Caco-2 (cell line): ENCODE measurements at regions not wholly inside any gene's neighbourhood (a gene's known extent, or its start where the extent isn't known, plus 50 kb on each side); places are given as distances from the start of the nearest gene placed in this dataset.

Experiments
- BruUV-seq: library from RNA; stranded (reverse); fragments of 400-500 nt; replicated peaks from 2 replicates; lab custom pipeline; 2021; lab: Mats Ljungman, UMichigan
- CTCF ChIA-PET: fragments of 300-600 bp; sonication (Branson Sonifier 250); formaldehyde crosslinking; loops from one replicate; lab custom pipeline; 2022; ENCODE audit warnings: antibody characterized with exemption; lab: Charles Lee
- POLR2A ChIA-PET: fragments of 300-600 bp; sonication (Branson Sonifier 250); formaldehyde crosslinking; loops from one replicate; lab custom pipeline; 2022; ENCODE audit warnings: antibody characterized with exemption; lab: Charles Lee
- DNase-seq, 2 experiments: peaks; one replicate each; pipeline versions ENCODE4 v3.0.0 to v3.0.0-alpha.2; 2020 to 2022
- H3K27me3 ChIP-seq: replicated peaks from 2 replicates; pipeline ENCODE4 v1.6.0; 2011; ENCODE audit warnings: low read length; ENCODE audit not compliant: control insufficient read depth, insufficient read depth
- H3K36me3 ChIP-seq: 2 replicates; pipeline ENCODE4 v1.5.1; 2011; ENCODE audit warnings: low read length; ENCODE audit not compliant: control insufficient read depth, insufficient read depth
- H3K4me1 ChIP-seq: fragments of 250-450 bp; sonication (Bioruptor Pico); 2 replicates; pipeline ENCODE4 v1.5.1; 2020; ENCODE audit warnings: mild to moderate bottlenecking
- H3K4me3 ChIP-seq: 2 replicates; pipeline ENCODE4 v1.5.1; 2011; ENCODE audit warnings: low read depth, mild to moderate bottlenecking, control low read depth, low read length
- H3K9me3 ChIP-seq: fragments of 250-450 bp; sonication (Bioruptor Pico); 2 replicates; pipeline ENCODE4 v1.5.1; 2020; ENCODE audit warnings: mild to moderate bottlenecking, moderate library complexity
- H3K27ac Mint-ChIP-seq: one replicate; pipeline ENCODE4 v1.8.0; 2022; ENCODE audit warnings: mixed read lengths; ENCODE audit not compliant: unreplicated experiment
- H3K27me3 Mint-ChIP-seq: one replicate; pipeline ENCODE4 v1.8.0; 2022; ENCODE audit warnings: mixed read lengths; ENCODE audit not compliant: insufficient read depth, unreplicated experiment
- H3K36me3 Mint-ChIP-seq: one replicate; pipeline ENCODE4 v1.8.0; 2022; ENCODE audit warnings: mild to moderate bottlenecking, mixed read lengths; ENCODE audit not compliant: insufficient read depth, unreplicated experiment
- H3K4me1 Mint-ChIP-seq: one replicate; pipeline ENCODE4 v1.8.0; 2022; ENCODE audit warnings: low read depth, mixed read lengths; ENCODE audit not compliant: unreplicated experiment
- H3K4me3 Mint-ChIP-seq: one replicate; pipeline ENCODE4 v1.8.0; 2022; ENCODE audit warnings: mild to moderate bottlenecking, moderate library complexity, mixed read lengths; ENCODE audit not compliant: unreplicated experiment
- H3K9me3 Mint-ChIP-seq: one replicate; pipeline ENCODE4 v1.8.0; 2022; ENCODE audit warnings: mixed read lengths; ENCODE audit not compliant: unreplicated experiment
- CTCF ChIP-seq, 2 experiments: fragments of 200-600 bp in 1 of 2; IDR thresholded peaks; 1 replicate in 1 of 2; 2 replicates in 1 of 2; pipeline versions ENCODE4 v1.5.1 to v1.8.0; 2011 to 2022; ENCODE audit warnings: antibody characterized with exemption in 1 of 2, control low read depth in 1 of 2, inconsistent platforms in 1 of 2, low read depth in 1 of 2, low read length in 1 of 2, mild to moderate bottlenecking in 1 of 2, moderate library complexity in 1 of 2; ENCODE audit not compliant: insufficient read depth in 1 of 2, severe bottlenecking in 1 of 2, unreplicated experiment in 1 of 2
- intact Hi-C: fragments of 100-400 bp; cut with micrococcal nuclease; formaldehyde crosslinking; loops from one replicate; pipeline ENCODE4 v1.10.0; 2022; ENCODE audit not compliant: unreplicated experiment

GRCh38 chr9:115587310-115587709 lies 469.4 kb upstream of the TNC start:
- BruUV-seq, result no TSS peak
- CTCF ChIA-PET, result interaction anchor here (0.7 kb wide), 1 partner anchor 373 kb away, joined by 3 read pairs; no protein-coding TSS in a partner anchor
- H3K27me3 Mint-ChIP-seq, result no peaks in the 10 kb centered on the region
- POLR2A ChIA-PET, result no interaction called here
- no peak overlapping the region for H3K27ac Mint-ChIP-seq
- H3K4me1 Mint-ChIP-seq, result peaks cover 8% of the 10 kb centered on the region
- H3K4me1 ChIP-seq, result 0 out of 2 replicates have a peak, but pooled peaks cover 3% of the 10 kb centered on the region
- no peak overlapping the region for H3K4me3 Mint-ChIP-seq
- no peaks in the 10 kb centered on the region for H3K36me3 ChIP-seq
- H3K36me3 Mint-ChIP-seq, result no peaks in the 10 kb centered on the region
- no peaks in the 10 kb centered on the region for H3K9me3 Mint-ChIP-seq
- intact Hi-C loops, result no loop called here
- no peaks in the 10 kb centered on the region for H3K9me3 ChIP-seq
- no peak for DNase-seq
- no peak overlapping the region for H3K4me3 ChIP-seq
- H3K27me3 ChIP-seq, result no peaks in the 10 kb centered on the region
- no peak for TF ChIP-seq CTCF (IDR thresholded peaks at IDR 0.05; ENCODE audit: insufficient read depth in 1 of 2, low read depth in 1 of 2, low read length in 1 of 2, severe bottlenecking in 1 of 2, unreplicated experiment in 1 of 2)

- no peaks in the 10 kb centered on the region for H3K36me3 ChIP-seq
- POLR2A ChIA-PET, result no interaction called here
- no peaks in the 10 kb centered on the region for H3K9me3 Mint-ChIP-seq
- H3K36me3 Mint-ChIP-seq, result no peaks in the 10 kb centered on the region
- no peak overlapping the region for H3K4me3 Mint-ChIP-seq
- H3K27me3 ChIP-seq, result no peaks in the 10 kb centered on the region
- no peak overlapping the region for H3K4me3 ChIP-seq
- CTCF ChIA-PET, result interaction anchor here (0.6 kb wide), 1 partner anchor 37 kb away, joined by 3 read pairs; no protein-coding TSS in a partner anchor
- no peak for TF ChIP-seq CTCF (IDR thresholded peaks at IDR 0.05; ENCODE audit: insufficient read depth in 1 of 2, low read depth in 1 of 2, low read length in 1 of 2, severe bottlenecking in 1 of 2, unreplicated experiment in 1 of 2)
- H3K27me3 Mint-ChIP-seq, result peaks cover 2% of the 10 kb centered on the region
- H3K4me1 ChIP-seq, result 0 out of 2 replicates have a peak, but pooled peaks cover 3% of the 10 kb centered on the region
- peaks cover 8% of the 10 kb centered on the region for H3K4me1 Mint-ChIP-seq
- no peak overlapping the region for H3K27ac Mint-ChIP-seq
- no TSS peak for BruUV-seq
- DNase-seq, result no peak
- no peaks in the 10 kb centered on the region for H3K9me3 ChIP-seq
- intact Hi-C loops, result loop anchor here (5.0 to 10.0 kb wide), 2 partner anchors 562 to 1275 kb away; partner anchors contain the start of gene PAPPA
Measured at GRCh38 chr9:115590011-115590410, 472.1 kb upstream of the TNC start.

GRCh38 chr9:115591584-115591984 lies 473.6 kb upstream of the TNC start:
- no peak overlapping the region for H3K4me3 ChIP-seq
- Mint-ChIP-seq H3K27ac (peak overlapping the region; percentile 60), H3K36me3 (no peaks in the 10 kb centered on the region), H3K27me3 (peaks cover 2% of the 10 kb centered on the region), H3K9me3 (no peaks in the 10 kb centered on the region), H3K4me3 (peak overlapping the region; percentile 31), H3K4me1 (peaks cover 8% of the 10 kb centered on the region)
- intact Hi-C loops, result loop anchor here (1.0 to 10.0 kb wide), 4 partner anchors 561 to 1273 kb away; partner anchors contain the start of gene PAPPA
- H3K9me3 ChIP-seq, result no peaks in the 10 kb centered on the region
- H3K4me1 ChIP-seq, result 0 out of 2 replicates have a peak, but pooled peaks cover 3% of the 10 kb centered on the region
- H3K27me3 ChIP-seq, result no peaks in the 10 kb centered on the region; the same call in 1 of the 2 replicates
- DNase-seq, result peak; percentile 71 to 72
- BruUV-seq, result no TSS peak
- H3K36me3 ChIP-seq, result no peaks in the 10 kb centered on the region
- CTCF ChIA-PET, result interaction anchor here (0.6 to 0.7 kb wide), 2 partner anchors 520 to 1744 kb away, joined by 3 read pairs; no protein-coding TSS in a partner anchor
- TF ChIP-seq CTCF (IDR thresholded peaks at IDR 0.05; ENCODE audit: insufficient read depth in 1 of 2, low read depth in 1 of 2, low read length in 1 of 2, severe bottlenecking in 1 of 2, unreplicated experiment in 1 of 2), result peak; percentile 71 to 86
- POLR2A ChIA-PET, result interaction anchor here (0.6 kb wide), 1 partner anchor 788 kb away, joined by 3 read pairs; no protein-coding TSS in a partner anchor
